ENCODE measurements at regions not wholly inside any gene's neighbourhood (a gene's known extent, or its start where the extent isn't known, plus 50 kb on each side); places are given as distances from the start of the nearest gene placed in this dataset.
A peak's percentile ranks its signal among the peaks of the same experiment; 100 is the strongest.

DNA sequence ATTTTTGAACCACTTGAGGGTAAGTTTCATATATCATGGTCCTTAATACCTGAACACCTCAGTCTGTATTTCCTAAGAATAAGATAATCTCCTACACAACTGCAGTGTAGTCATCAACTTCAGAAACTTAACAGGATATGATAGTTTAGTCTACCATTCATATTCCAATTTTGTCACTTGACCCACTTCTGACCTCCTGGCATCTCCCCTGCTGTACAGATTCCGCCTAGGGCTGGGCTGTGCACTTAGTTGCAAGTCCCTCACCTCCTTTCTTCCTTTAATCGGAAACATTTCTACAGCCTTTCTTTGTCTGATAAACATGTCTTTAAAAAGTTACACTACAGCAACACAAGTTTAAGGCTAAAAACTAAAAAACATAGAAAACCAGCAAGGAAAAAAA is 218.4 kb upstream of the SLCO3A1 start:
- DNase-seq: no peak
- intact Hi-C loops (cut with DNase I): no loop called here

DNA sequence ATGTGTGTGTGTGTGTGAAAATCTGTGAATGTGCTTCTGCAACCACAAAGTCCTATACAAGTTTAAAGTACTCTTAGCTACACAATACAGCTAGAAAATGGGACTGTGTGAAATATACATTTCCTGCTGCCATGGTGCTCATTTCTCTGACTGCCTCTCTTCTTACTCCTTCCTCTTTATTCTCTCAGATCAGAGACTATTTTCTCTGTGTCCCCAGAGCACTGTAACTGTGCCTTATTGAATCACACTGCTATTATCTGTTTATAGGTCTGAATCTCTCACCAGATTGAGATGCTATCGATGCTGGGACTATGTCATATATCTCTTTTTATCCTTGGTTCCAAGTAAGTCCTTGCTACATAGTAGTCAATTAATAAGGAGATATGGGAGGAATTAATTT is 217.9 kb upstream of the SLCO3A1 start:
- no peak for DNase-seq
- intact Hi-C loops (cut with DNase I): no loop called here
- H3K27ac ChIP-seq: no peak overlapping the region
- no peaks in the 10 kb centered on the region for H3K27me3 ChIP-seq
- H3K36me3 ChIP-seq: no peaks in the 10 kb centered on the region
- no peaks in the 10 kb centered on the region for H3K9me3 ChIP-seq
- no peaks in the 10 kb centered on the region for H3K4me1 ChIP-seq
- TF ChIP-seq, protein P1, sequence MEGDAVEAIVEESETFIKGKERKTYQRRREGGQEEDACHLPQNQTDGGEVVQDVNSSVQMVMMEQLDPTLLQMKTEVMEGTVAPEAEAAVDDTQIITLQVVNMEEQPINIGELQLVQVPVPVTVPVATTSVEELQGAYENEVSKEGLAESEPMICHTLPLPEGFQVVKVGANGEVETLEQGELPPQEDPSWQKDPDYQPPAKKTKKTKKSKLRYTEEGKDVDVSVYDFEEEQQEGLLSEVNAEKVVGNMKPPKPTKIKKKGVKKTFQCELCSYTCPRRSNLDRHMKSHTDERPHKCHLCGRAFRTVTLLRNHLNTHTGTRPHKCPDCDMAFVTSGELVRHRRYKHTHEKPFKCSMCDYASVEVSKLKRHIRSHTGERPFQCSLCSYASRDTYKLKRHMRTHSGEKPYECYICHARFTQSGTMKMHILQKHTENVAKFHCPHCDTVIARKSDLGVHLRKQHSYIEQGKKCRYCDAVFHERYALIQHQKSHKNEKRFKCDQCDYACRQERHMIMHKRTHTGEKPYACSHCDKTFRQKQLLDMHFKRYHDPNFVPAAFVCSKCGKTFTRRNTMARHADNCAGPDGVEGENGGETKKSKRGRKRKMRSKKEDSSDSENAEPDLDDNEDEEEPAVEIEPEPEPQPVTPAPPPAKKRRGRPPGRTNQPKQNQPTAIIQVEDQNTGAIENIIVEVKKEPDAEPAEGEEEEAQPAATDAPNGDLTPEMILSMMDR (IDR thresholded peaks at IDR 0.05): no peak
- no peak overlapping the region for H3K9ac ChIP-seq (ENCODE audit: low read depth in 2 of 2, low read length in 2 of 2)
- H3K4me3 ChIP-seq: no peak overlapping the region

More for the DNA sequence above, 218.4 kb upstream of the SLCO3A1 start:
- no peak overlapping the region for H3K27ac ChIP-seq
- H3K9ac ChIP-seq (ENCODE audit: low read depth in 2 of 2, low read length in 2 of 2): no peak overlapping the region
- H3K9me3 ChIP-seq: no peaks in the 10 kb centered on the region
- no peaks in the 10 kb centered on the region for H3K4me1 ChIP-seq
- H3K36me3 ChIP-seq: no peaks in the 10 kb centered on the region
- H3K4me3 ChIP-seq: no peak overlapping the region
- H3K27me3 ChIP-seq: no peaks in the 10 kb centered on the region
- TF ChIP-seq, protein P1 (IDR thresholded peaks at IDR 0.05): no peak

DNA sequence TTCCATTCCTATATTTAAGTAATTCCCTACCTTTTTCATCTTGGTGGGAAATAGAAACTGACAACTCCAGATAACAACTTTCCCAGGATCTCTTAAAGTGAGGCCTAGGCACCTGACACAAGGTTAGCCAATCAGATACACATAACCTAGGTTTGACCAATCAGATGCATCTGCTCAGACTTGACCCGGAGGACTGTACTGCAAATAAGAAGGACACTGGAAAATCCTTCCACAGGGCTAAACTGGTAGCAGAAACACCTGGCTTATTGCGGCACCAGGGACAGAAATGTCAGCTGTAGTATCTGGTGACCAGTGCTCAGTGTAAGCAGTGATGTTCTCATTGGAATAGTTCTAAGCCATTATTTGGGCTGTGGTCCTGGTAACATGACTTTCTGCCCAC is 204.5 kb upstream of the SLCO3A1 start:
- Histone ChIP-seq H3K27ac (no peak overlapping the region), H3K9me3 (no peaks in the 10 kb centered on the region), H3K9ac (ENCODE audit: low read depth in 2 of 2, low read length in 2 of 2) (no peak overlapping the region), H3K4me3 (no peak overlapping the region), H3K4me1 (no peaks in the 10 kb centered on the region), H3K27me3 (no peaks in the 10 kb centered on the region), H3K36me3 (no peaks in the 10 kb centered on the region)
- TF ChIP-seq, protein P1 (IDR thresholded peaks at IDR 0.05): no peak
- intact Hi-C loops (cut with DNase I): no loop called here
- no peak for DNase-seq

DNA sequence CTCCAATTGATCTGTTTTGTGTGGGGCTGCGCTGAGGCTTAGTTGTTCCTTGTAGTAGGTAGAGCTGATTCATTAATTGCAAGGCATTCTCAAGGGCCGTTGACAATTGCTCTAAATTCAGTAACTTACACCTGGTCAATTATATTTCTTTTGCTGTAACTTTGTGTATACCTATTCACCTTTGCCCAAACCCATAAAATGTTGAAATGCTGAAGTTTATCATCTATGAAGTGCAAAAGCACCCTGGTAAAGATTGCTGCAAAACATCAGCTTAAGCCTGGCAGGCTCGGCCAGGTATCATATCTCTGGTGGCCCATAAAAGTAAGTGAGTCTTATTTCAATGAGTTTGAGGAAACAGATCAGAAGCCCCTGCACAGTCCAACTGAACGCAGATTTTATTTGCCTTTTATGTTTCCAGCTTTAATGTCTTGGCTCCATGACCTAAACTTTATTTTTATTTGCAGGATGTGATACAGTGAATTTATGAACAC is 203.6 kb upstream of the SLCO3A1 start:
- Histone ChIP-seq H3K36me3 (no peaks in the 10 kb centered on the region), H3K27me3 (no peaks in the 10 kb centered on the region), H3K27ac (no peak overlapping the region), H3K9me3 (no peaks in the 10 kb centered on the region), H3K9ac (ENCODE audit: low read depth in 2 of 2, low read length in 2 of 2) (no peak overlapping the region), H3K4me3 (no peak overlapping the region), H3K4me1 (no peaks in the 10 kb centered on the region)
- peak; percentile 20 for DNase-seq
- intact Hi-C loops (cut with DNase I): no loop called here
- TF ChIP-seq, protein P1 (IDR thresholded peaks at IDR 0.05): no peak

DNA sequence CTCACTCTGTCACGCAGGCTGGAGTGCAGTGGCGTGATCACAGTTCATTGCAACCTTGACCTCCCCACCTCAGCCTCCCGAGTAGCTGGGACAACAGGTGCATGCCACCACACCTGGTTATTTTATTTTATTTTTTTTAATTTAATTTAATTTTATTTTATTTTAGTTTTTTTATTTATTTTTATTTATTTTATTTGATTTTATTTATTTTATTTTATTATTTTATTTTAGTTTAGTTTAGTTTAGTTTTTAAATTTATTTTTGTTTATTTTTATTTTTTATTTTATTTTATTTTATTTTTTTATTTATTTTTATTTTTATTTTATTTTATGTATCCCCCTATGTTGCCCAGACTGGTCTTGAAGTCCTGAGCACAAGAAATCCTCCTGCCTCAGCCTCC is 202.3 kb upstream of the SLCO3A1 start:
- Histone ChIP-seq H3K9me3 (no peaks in the 10 kb centered on the region), H3K27me3 (no peaks in the 10 kb centered on the region), H3K36me3 (no peaks in the 10 kb centered on the region), H3K27ac (no peak overlapping the region), H3K4me3 (no peak overlapping the region), H3K9ac (ENCODE audit: low read depth in 2 of 2, low read length in 2 of 2) (no peak overlapping the region), H3K4me1 (no peaks in the 10 kb centered on the region)
- TF ChIP-seq, protein P1 (IDR thresholded peaks at IDR 0.05): no peak
- intact Hi-C loops (cut with DNase I): no loop called here
- DNase-seq: no peak
